DND-41 (cell line): ENCODE measurements at regions not wholly inside any gene's neighbourhood (a gene's known extent, or its start where the extent isn't known, plus 50 kb on each side); places are given as distances from the start of the nearest gene placed in this dataset.
"Not testable (repeated sequence)": the region's sequence is repeated elsewhere in the genome, so short reads cannot be mapped to it uniquely, and the experiment has no call there.

ENCODE experiments used
- ATAC-seq: fragments of 200-7000 bp; cut with Tn5 transposase; 3 replicates; pipeline ENCODE4 v1.9.1; 2021; ENCODE audit warnings: low read depth; ENCODE audit not compliant: insufficient read depth
- DNase-seq: peaks from one replicate; pipeline ENCODE4 v3.0.0-alpha.2; 2020
- H2AFZ ChIP-seq: 2 replicates; pipeline ENCODE4 v1.6.0; 2012; ENCODE audit warnings: low read depth, low read length
- H3K27ac ChIP-seq: 2 replicates; pipeline ENCODE4 v1.5.1; 2012; ENCODE audit warnings: low read length, inconsistent platforms
- H3K27me3 ChIP-seq: fragments of 200-600 bp; sonication (generic); 2 replicates; pipeline ENCODE4 v1.6.0; 2012; ENCODE audit warnings: low read length, mild to moderate bottlenecking, inconsistent platforms; ENCODE audit not compliant: insufficient read depth, poor library complexity
- H3K36me3 ChIP-seq: 2 replicates; pipeline ENCODE4 v1.5.1; 2012; ENCODE audit warnings: low read length, inconsistent platforms; ENCODE audit not compliant: insufficient read depth
- H3K4me1 ChIP-seq: 2 replicates; pipeline ENCODE4 v1.5.1; 2012; ENCODE audit warnings: mild to moderate bottlenecking, low read length; ENCODE audit not compliant: insufficient read depth
- H3K4me2 ChIP-seq: 2 replicates; pipeline ENCODE4 v1.6.0; 2012; ENCODE audit warnings: mild to moderate bottlenecking, moderate library complexity, low read length, inconsistent platforms; ENCODE audit not compliant: insufficient read depth
- H3K4me3 ChIP-seq, 2 experiments: fragments of 200-600 bp in 1 of 2; shearing (Covaris generic) in 1 of 2; 2 replicates each; pipeline ENCODE4 v1.5.1; 2012 to 2016; ENCODE audit warnings: inconsistent platforms in 2 of 2, low read length in 2 of 2, mild to moderate bottlenecking in 2 of 2, low read depth in 1 of 2, moderate library complexity in 1 of 2
- H3K79me2 ChIP-seq: 2 replicates; pipeline ENCODE4 v1.6.0; 2012; ENCODE audit warnings: low read length, inconsistent platforms; ENCODE audit not compliant: insufficient read depth
- H3K9ac ChIP-seq: 2 replicates; pipeline ENCODE4 v1.6.0; 2012; ENCODE audit warnings: low read depth, mild to moderate bottlenecking, inconsistent platforms, low read length, moderate library complexity
- H3K9me3 ChIP-seq: 2 replicates; pipeline ENCODE4 v1.5.1; 2012; ENCODE audit warnings: low read length, moderate library complexity, mild to moderate bottlenecking, inconsistent platforms; ENCODE audit not compliant: insufficient read depth, severe bottlenecking
- H4K20me1 ChIP-seq: 2 replicates; pipeline ENCODE4 v1.6.0; 2012; ENCODE audit warnings: low read length; ENCODE audit not compliant: insufficient read depth
- CTCF ChIP-seq: IDR thresholded peaks from 2 replicates; pipeline ENCODE4 v1.5.1; 2012; ENCODE audit warnings: borderline replicate concordance, low read length, moderate library complexity, mild to moderate bottlenecking; ENCODE audit not compliant: poor library complexity, severe bottlenecking; ENCODE audit errors: extremely low read depth
- EZH2 ChIP-seq: IDR thresholded peaks from 3 replicates; pipeline ENCODE4 v1.6.1; 2012; ENCODE audit warnings: borderline replicate concordance, low read depth, mild to moderate bottlenecking, moderate library complexity, low read length, inconsistent platforms; ENCODE audit not compliant: severe bottlenecking

- no peak overlapping the region for H3K4me2 ChIP-seq
- H3K9me3 ChIP-seq = peaks cover 2% of the 10 kb centered on the region
- no peak for DNase-seq
- H3K36me3 ChIP-seq = no peaks in the 10 kb centered on the region
- H3K4me1 ChIP-seq = no peaks in the 10 kb centered on the region
- no peak overlapping the region for H3K9ac ChIP-seq
- TF ChIP-seq CTCF = no peak
- no peak for TF ChIP-seq EZH2
- no peaks in the 10 kb centered on the region for H4K20me1 ChIP-seq
- no peak overlapping the region for H3K4me3 ChIP-seq
- no peaks in the 10 kb centered on the region for H3K79me2 ChIP-seq
- no peak for ATAC-seq
- no peaks in the 10 kb centered on the region for H3K27me3 ChIP-seq
- no peak overlapping the region for H3K27ac ChIP-seq
- H2AFZ ChIP-seq = no peak overlapping the region
Observed at GRCh38 chr4:128449251-128449650, 161.6 kb upstream of the PGRMC2 start.

- Histone ChIP-seq H3K4me2 (no peak overlapping the region), H3K27me3 (no peaks in the 10 kb centered on the region), H3K4me1 (no peaks in the 10 kb centered on the region), H3K4me3 (no peak overlapping the region), H4K20me1 (no peaks in the 10 kb centered on the region), H3K36me3 (no peaks in the 10 kb centered on the region), H3K79me2 (no peaks in the 10 kb centered on the region), H2AFZ (no peak overlapping the region), H3K27ac (no peak overlapping the region), H3K9me3 (peaks cover 18% of the 10 kb centered on the region), H3K9ac (no peak overlapping the region)
- ATAC-seq = no peak
- TF ChIP-seq EZH2 = no peak
- TF ChIP-seq CTCF = no peak
- no peak for DNase-seq
Observed at GRCh38 chr4:128444544-128445302, 157.1 kb upstream of the PGRMC2 start.

- Histone ChIP-seq H3K27me3 (no peaks in the 10 kb centered on the region), H4K20me1 (no peaks in the 10 kb centered on the region), H3K36me3 (no peaks in the 10 kb centered on the region), H3K27ac (no peak overlapping the region), H3K4me1 (no peaks in the 10 kb centered on the region), H3K9ac (no peak overlapping the region), H2AFZ (no peak overlapping the region), H3K9me3 (peaks cover 18% of the 10 kb centered on the region), H3K4me2 (no peak overlapping the region), H3K79me2 (no peaks in the 10 kb centered on the region), H3K4me3 (no peak overlapping the region)
- ATAC-seq (no peak), DNase-seq (no peak)
- TF ChIP-seq CTCF (no peak), EZH2 (no peak)
Observed at GRCh38 chr4:128440923-128441322, 153.3 kb upstream of the PGRMC2 start.

GRCh38 chr4:128437023-128437422 is 149.4 kb upstream of the PGRMC2 start:
- H2AFZ ChIP-seq, H3K9ac ChIP-seq, H3K9me3 ChIP-seq, H3K79me2 ChIP-seq, H3K36me3 ChIP-seq, H3K27ac ChIP-seq, H3K4me3 ChIP-seq, H3K4me2 ChIP-seq, H3K4me1 ChIP-seq, ATAC-seq, H3K27me3 ChIP-seq, H4K20me1 ChIP-seq, DNase-seq: not testable (repeated sequence)

- not testable (repeated sequence) for H4K20me1 ChIP-seq, H3K36me3 ChIP-seq, H3K9me3 ChIP-seq, H3K4me1 ChIP-seq, H3K4me3 ChIP-seq, H3K4me2 ChIP-seq, DNase-seq, H3K79me2 ChIP-seq, H3K27me3 ChIP-seq, H2AFZ ChIP-seq, H3K27ac ChIP-seq, ATAC-seq, H3K9ac ChIP-seq
Observed at GRCh38 chr4:128429023-128429613, 141.5 kb upstream of the PGRMC2 start.
